GM23338 (cell line): ENCODE measurements at regions not wholly inside any gene's neighbourhood (a gene's known extent, or its start where the extent isn't known, plus 50 kb on each side); places are given as distances from the start of the nearest gene placed in this dataset.

Source experiments
- ATAC-seq: fragments of 200-7000 bp; cut with Tn5 transposase; 3 replicates; pipeline ENCODE4 v1.9.1; 2020
- DNase-seq: peaks from one replicate; pipeline ENCODE4 v3.0.0-alpha.2; 2015; ENCODE audit warnings: low spot score
- H2AFZ ChIP-seq: fragments of 200-600 bp; sonication (generic); 2 replicates; pipeline ENCODE4 v1.8.0; 2016; ENCODE audit warnings: antibody characterized with exemption, mild to moderate bottlenecking, moderate library complexity
- H3F3A ChIP-seq: fragments of 200-600 bp; sonication (generic); replicated peaks from 2 replicates; pipeline ENCODE4 v1.8.0; 2017; ENCODE audit warnings: antibody characterized with exemption, mixed run types, low read depth
- H3K27ac ChIP-seq: fragments of 200-600 bp; sonication (generic); 2 replicates; pipeline ENCODE4 v1.6.1; 2016; ENCODE audit warnings: low read depth
- H3K27me3 ChIP-seq: fragments of 200-600 bp; sonication (generic); 2 replicates; pipeline ENCODE4 v1.8.0; 2016; ENCODE audit warnings: mild to moderate bottlenecking, mixed run types, moderate library complexity; ENCODE audit not compliant: insufficient read depth
- H3K36me3 ChIP-seq: fragments of 200-600 bp; sonication (generic); 2 replicates; pipeline ENCODE4 v1.8.0; 2016; ENCODE audit warnings: mild to moderate bottlenecking; ENCODE audit not compliant: insufficient read depth
- H3K4me1 ChIP-seq: fragments of 200-600 bp; sonication (generic); 2 replicates; pipeline ENCODE4 v1.8.0; 2016; ENCODE audit warnings: mild to moderate bottlenecking, moderate library complexity; ENCODE audit not compliant: insufficient read depth
- H3K4me2 ChIP-seq: fragments of 200-600 bp; sonication (generic); 2 replicates; pipeline ENCODE4 v1.7.1; 2017; ENCODE audit warnings: mixed run types
- H3K4me3 ChIP-seq: fragments of 200-600 bp; sonication (generic); 2 replicates; pipeline ENCODE4 v1.6.1; 2016; ENCODE audit warnings: mixed run types
- H3K79me2 ChIP-seq: fragments of 200-600 bp; sonication (generic); replicated peaks from 2 replicates; pipeline ENCODE4 v1.8.0; 2017; ENCODE audit warnings: mild to moderate bottlenecking; ENCODE audit not compliant: insufficient read depth
- H3K9me2 ChIP-seq: fragments of 200-600 bp; sonication (generic); 2 replicates; pipeline ENCODE4 v1.8.0; 2017; ENCODE audit not compliant: insufficient read depth
- H4K20me1 ChIP-seq: fragments of 200-600 bp; sonication (generic); replicated peaks from 2 replicates; pipeline ENCODE4 v1.8.0; 2017; ENCODE audit warnings: mild to moderate bottlenecking; ENCODE audit not compliant: insufficient read depth
- H3K27ac Mint-ChIP-seq: 2 replicates; pipeline ENCODE4 v1.8.0; 2020; ENCODE audit warnings: inconsistent platforms, mild to moderate bottlenecking, moderate library complexity, mixed read lengths
- H3K27me3 Mint-ChIP-seq: 3 replicates; pipeline ENCODE4 v1.8.0; 2022; ENCODE audit warnings: low read depth, mild to moderate bottlenecking, moderate library complexity, mixed read lengths, inconsistent platforms; ENCODE audit not compliant: insufficient read depth, poor library complexity
- H3K36me3 Mint-ChIP-seq: 3 replicates; pipeline ENCODE4 v1.8.0; 2021; ENCODE audit warnings: low read depth, mild to moderate bottlenecking, inconsistent platforms, moderate library complexity, mixed read lengths
- H3K4me1 Mint-ChIP-seq: 3 replicates; pipeline ENCODE4 v1.8.0; 2020; ENCODE audit warnings: mild to moderate bottlenecking, inconsistent platforms, mixed read lengths
- H3K4me3 Mint-ChIP-seq: 3 replicates; pipeline ENCODE4 v1.8.0; 2021; ENCODE audit warnings: moderate library complexity, mild to moderate bottlenecking, inconsistent platforms, mixed read lengths
- H3K9me3 Mint-ChIP-seq: 3 replicates; pipeline ENCODE4 v1.8.0; 2020; ENCODE audit warnings: moderate library complexity, mild to moderate bottlenecking, inconsistent platforms, mixed read lengths
- CREB1 ChIP-seq: fragments of 250-450 bp; sonication (Bioruptor Pico); IDR thresholded peaks from 2 replicates; pipeline ENCODE4 v1.5.0; 2020; ENCODE audit warnings: low read depth, mild to moderate bottlenecking, moderate library complexity
- EZH2 ChIP-seq: fragments of 200-600 bp; sonication (generic); IDR thresholded peaks from one replicate; pipeline ENCODE4 v1.8.0; 2017; ENCODE audit warnings: antibody characterized with exemption, mild to moderate bottlenecking, low read depth; ENCODE audit not compliant: unreplicated experiment
- EZH2phosphoT487 ChIP-seq: fragments of 200-600 bp; sonication (generic); IDR thresholded peaks from one replicate; pipeline ENCODE4 v1.8.1; 2018; ENCODE audit warnings: antibody characterized with exemption; ENCODE audit not compliant: unreplicated experiment
- JUNB ChIP-seq: IDR thresholded peaks from one replicate; pipeline ENCODE4 v1.6.1; 2016; ENCODE audit warnings: antibody characterized with exemption; ENCODE audit not compliant: unreplicated experiment
- NANOG ChIP-seq: IDR thresholded peaks from 2 replicates; pipeline ENCODE4 v1.6.1; 2016; ENCODE audit warnings: antibody characterized with exemption, borderline replicate concordance
- POLR2AphosphoS5 ChIP-seq: IDR thresholded peaks from 2 replicates; pipeline ENCODE4 v1.6.1; 2016; ENCODE audit warnings: antibody characterized with exemption, low read depth
- STAT1 ChIP-seq: IDR thresholded peaks from one replicate; pipeline ENCODE4 v1.6.1; 2016; ENCODE audit warnings: antibody characterized with exemption; ENCODE audit not compliant: unreplicated experiment
- ZNF114 ChIP-seq: fragments of 250-450 bp; sonication (Bioruptor Pico); IDR thresholded peaks from 2 replicates; pipeline ENCODE4 v1.5.0; 2020; ENCODE audit warnings: mild to moderate bottlenecking, moderate library complexity
- ZNF331 ChIP-seq: fragments of 250-450 bp; sonication (Bioruptor Pico); IDR thresholded peaks from 2 replicates; pipeline ENCODE4 v1.5.0; 2020; ENCODE audit warnings: low read depth, mild to moderate bottlenecking, moderate library complexity
- TF ChIP-seq, protein P1 (sequence below), 2 experiments: fragments of 200-600 bp in 1 of 2; sonication (generic) in 1 of 2; conservative IDR thresholded peaks; 2 replicates each; pipeline versions ENCODE4 v1.5.1 to v1.6.1; 2016 to 2017; ENCODE audit warnings: antibody characterized with exemption in 2 of 2, low read depth in 2 of 2, mild to moderate bottlenecking in 2 of 2, moderate library complexity in 1 of 2
- TF ChIP-seq, protein P2 (sequence below): IDR thresholded peaks from one replicate; pipeline ENCODE4 v1.6.1; 2018; ENCODE audit warnings: antibody characterized with exemption; ENCODE audit not compliant: unreplicated experiment

DNA sequence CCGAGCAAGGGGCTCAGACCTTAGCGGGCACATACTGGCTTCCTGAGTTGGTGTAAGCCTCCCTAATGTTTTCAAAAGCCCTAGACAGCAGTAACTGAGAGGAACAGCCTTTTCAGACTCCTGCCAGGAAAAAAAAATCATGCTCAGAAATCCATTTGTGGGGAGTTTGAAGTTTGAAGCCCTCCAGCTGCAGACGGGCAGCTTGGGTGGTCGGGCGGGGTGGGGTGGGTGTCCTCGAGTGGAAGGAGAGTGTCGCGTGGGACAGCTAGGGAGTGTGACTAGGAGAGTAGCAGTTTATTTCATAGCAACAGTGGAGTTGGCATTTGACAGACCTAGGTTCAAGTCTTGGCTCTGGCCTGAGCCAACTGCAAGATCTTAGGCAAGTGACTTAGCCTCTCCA, 90.7 kb upstream of the PITX1 start (continued):
- TF ChIP-seq, protein P1, sequence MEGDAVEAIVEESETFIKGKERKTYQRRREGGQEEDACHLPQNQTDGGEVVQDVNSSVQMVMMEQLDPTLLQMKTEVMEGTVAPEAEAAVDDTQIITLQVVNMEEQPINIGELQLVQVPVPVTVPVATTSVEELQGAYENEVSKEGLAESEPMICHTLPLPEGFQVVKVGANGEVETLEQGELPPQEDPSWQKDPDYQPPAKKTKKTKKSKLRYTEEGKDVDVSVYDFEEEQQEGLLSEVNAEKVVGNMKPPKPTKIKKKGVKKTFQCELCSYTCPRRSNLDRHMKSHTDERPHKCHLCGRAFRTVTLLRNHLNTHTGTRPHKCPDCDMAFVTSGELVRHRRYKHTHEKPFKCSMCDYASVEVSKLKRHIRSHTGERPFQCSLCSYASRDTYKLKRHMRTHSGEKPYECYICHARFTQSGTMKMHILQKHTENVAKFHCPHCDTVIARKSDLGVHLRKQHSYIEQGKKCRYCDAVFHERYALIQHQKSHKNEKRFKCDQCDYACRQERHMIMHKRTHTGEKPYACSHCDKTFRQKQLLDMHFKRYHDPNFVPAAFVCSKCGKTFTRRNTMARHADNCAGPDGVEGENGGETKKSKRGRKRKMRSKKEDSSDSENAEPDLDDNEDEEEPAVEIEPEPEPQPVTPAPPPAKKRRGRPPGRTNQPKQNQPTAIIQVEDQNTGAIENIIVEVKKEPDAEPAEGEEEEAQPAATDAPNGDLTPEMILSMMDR (conservative IDR thresholded peaks at IDR 0.05; ENCODE audit: low read depth in 2 of 2), result no peak
- TF ChIP-seq EZH2 (no peak), ZNF331 (CRISPR knock-in tag) (no peak), CREB1 (no peak), EZH2phosphoT487 (no peak), STAT1 (no peak)
- TF ChIP-seq, protein P2, sequence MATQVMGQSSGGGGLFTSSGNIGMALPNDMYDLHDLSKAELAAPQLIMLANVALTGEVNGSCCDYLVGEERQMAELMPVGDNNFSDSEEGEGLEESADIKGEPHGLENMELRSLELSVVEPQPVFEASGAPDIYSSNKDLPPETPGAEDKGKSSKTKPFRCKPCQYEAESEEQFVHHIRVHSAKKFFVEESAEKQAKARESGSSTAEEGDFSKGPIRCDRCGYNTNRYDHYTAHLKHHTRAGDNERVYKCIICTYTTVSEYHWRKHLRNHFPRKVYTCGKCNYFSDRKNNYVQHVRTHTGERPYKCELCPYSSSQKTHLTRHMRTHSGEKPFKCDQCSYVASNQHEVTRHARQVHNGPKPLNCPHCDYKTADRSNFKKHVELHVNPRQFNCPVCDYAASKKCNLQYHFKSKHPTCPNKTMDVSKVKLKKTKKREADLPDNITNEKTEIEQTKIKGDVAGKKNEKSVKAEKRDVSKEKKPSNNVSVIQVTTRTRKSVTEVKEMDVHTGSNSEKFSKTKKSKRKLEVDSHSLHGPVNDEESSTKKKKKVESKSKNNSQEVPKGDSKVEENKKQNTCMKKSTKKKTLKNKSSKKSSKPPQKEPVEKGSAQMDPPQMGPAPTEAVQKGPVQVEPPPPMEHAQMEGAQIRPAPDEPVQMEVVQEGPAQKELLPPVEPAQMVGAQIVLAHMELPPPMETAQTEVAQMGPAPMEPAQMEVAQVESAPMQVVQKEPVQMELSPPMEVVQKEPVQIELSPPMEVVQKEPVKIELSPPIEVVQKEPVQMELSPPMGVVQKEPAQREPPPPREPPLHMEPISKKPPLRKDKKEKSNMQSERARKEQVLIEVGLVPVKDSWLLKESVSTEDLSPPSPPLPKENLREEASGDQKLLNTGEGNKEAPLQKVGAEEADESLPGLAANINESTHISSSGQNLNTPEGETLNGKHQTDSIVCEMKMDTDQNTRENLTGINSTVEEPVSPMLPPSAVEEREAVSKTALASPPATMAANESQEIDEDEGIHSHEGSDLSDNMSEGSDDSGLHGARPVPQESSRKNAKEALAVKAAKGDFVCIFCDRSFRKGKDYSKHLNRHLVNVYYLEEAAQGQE, result no peak

DNA sequence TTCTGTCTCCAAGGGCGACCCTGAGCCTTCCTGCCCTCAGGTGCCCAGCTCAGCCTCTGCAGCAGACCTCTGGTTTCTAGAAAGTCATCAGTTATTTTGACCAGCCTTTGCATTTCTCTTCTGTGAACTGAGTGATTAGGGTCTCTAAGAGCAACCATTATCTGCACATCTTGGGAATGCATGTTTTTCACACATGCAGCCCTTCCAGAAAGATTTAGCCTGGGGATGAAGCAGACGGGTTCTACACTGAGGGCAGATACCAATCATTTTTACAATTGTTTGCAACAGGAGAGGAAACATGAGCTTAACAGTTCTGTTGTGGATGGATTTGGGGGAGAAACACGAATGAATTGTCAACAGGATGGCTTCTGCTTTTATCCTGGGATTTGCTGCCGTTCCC, 90.1 kb upstream of the PITX1 start:
- DNase-seq (no peak), ATAC-seq (no peak)
- Histone ChIP-seq H3K36me3 (no peaks in the 10 kb centered on the region), H3K4me2 (no peak overlapping the region), H3K9me2 (no peaks in the 10 kb centered on the region; the same call in 1 of the 2 replicates), H3K79me2 (no peaks in the 10 kb centered on the region), H3F3A (no peaks in the 10 kb centered on the region), H4K20me1 (no peaks in the 10 kb centered on the region), H3K4me3 (no peak overlapping the region), H3K27ac (no peak overlapping the region), H2AFZ (no peak overlapping the region), H3K4me1 (no peaks in the 10 kb centered on the region), H3K27me3 (no peaks in the 10 kb centered on the region)
- H3K36me3 Mint-ChIP-seq, result no peaks in the 10 kb centered on the region
- H3K9me3 Mint-ChIP-seq, result no peaks in the 10 kb centered on the region
- H3K27me3 Mint-ChIP-seq, result peaks cover 4% of the 10 kb centered on the region
- no peak overlapping the region for H3K4me3 Mint-ChIP-seq
- H3K4me1 Mint-ChIP-seq, result no peaks in the 10 kb centered on the region
- no peak overlapping the region for H3K27ac Mint-ChIP-seq
- TF ChIP-seq, protein P2, result no peak
- no peak for TF ChIP-seq EZH2
- TF ChIP-seq STAT1, result no peak
- no peak for TF ChIP-seq ZNF114 (CRISPR knock-in tag)
- no peak for TF ChIP-seq POLR2AphosphoS5
- no peak for TF ChIP-seq CREB1
- TF ChIP-seq EZH2phosphoT487, result no peak
- TF ChIP-seq ZNF331 (CRISPR knock-in tag), result no peak
- no peak for TF ChIP-seq JUNB
- TF ChIP-seq NANOG, result no peak
